HEK293T (cell line): ENCODE measurements at regions not wholly inside any gene's neighbourhood (a gene's known extent, or its start where the extent isn't known, plus 50 kb on each side); places are given as distances from the start of the nearest gene placed in this dataset.

Source experiments
- BHLHE40 ChIP-seq: fragments of 450-650 bp; IDR thresholded peaks from 2 replicates; pipeline ENCODE4 v1.6.1; 2016; ENCODE audit warnings: mild to moderate bottlenecking, moderate library complexity, borderline replicate concordance
- CTBP1 ChIP-seq: fragments of 450-650 bp; IDR thresholded peaks from 2 replicates; pipeline ENCODE4 v1.6.1; 2016; ENCODE audit warnings: borderline replicate concordance
- ELF4 ChIP-seq: fragments of 450-650 bp; IDR thresholded peaks from 2 replicates; pipeline ENCODE4 v1.6.1; 2017; ENCODE audit warnings: antibody characterized with exemption
- FOXK2 ChIP-seq: fragments of 450-650 bp; IDR thresholded peaks from 2 replicates; pipeline ENCODE4 v1.6.1; 2016; ENCODE audit warnings: mild to moderate bottlenecking
- NFRKB ChIP-seq: fragments of 450-650 bp; IDR thresholded peaks from 2 replicates; pipeline ENCODE4 v1.6.1; 2016; ENCODE audit warnings: mild to moderate bottlenecking, moderate library complexity
- SP1 ChIP-seq: fragments of 450-650 bp; IDR thresholded peaks from 2 replicates; pipeline ENCODE4 v1.6.1; 2017
- SUZ12 ChIP-seq: fragments of 450-650 bp; IDR thresholded peaks from 2 replicates; pipeline ENCODE4 v1.6.1; 2016; ENCODE audit warnings: mild to moderate bottlenecking
- TARDBP ChIP-seq: fragments of 450-650 bp; IDR thresholded peaks from 2 replicates; pipeline ENCODE4 v1.6.1; 2016

DNA sequence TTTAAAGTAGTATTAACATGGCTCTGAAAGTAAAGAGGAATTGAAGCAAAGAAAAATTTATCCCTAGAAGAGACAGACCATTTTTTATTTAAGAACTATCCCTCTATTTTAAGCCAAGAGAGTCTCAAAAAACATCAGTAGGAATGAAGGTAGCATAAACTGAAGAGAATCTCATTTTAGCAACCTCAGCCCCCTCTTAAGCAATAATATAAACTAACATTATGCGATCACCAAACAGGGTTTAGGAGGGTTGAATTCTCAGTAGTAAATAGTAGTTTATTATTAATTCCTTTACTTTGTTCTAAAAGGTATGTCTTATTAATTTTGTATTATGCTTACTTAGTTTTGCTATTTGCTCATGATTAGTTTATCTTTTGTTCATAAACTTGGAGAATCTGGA, 287.4 kb downstream of the CDK5RAP2 start:
- TF ChIP-seq FOXK2 (no peak), SUZ12 (no peak), SP1 (no peak), ELF4 (no peak), BHLHE40 (no peak), NFRKB (no peak), TARDBP (no peak), CTBP1 (no peak)
